CD4-positive, alpha-beta T cell (primary cell): ENCODE measurements at regions not wholly inside any gene's neighbourhood (a gene's known extent, or its start where the extent isn't known, plus 50 kb on each side); places are given as distances from the start of the nearest gene placed in this dataset.

Experiments used
- ATAC-seq: fragments of 200-7000 bp; cut with Tn5 transposase; one replicate; pipeline ENCODE4 v1.10.0; 2022; ENCODE audit warnings: mild to moderate bottlenecking; ENCODE audit not compliant: poor library complexity
- CTCF ChIA-PET: fragments of 350-600 bp; sonication (Branson Sonifier 250); formaldehyde crosslinking; loops from one replicate; lab custom pipeline; 2021; ENCODE audit warnings: antibody characterized with exemption, inconsistent platforms; lab: Charles Lee
- POLR2A ChIA-PET: fragments of 350-600 bp; sonication (Branson Sonifier 250); formaldehyde crosslinking; loops from one replicate; lab custom pipeline; 2021; ENCODE audit warnings: antibody characterized with exemption, inconsistent platforms; lab: Charles Lee
- DNase-seq, 14 experiments: peaks; one replicate each; pipeline ENCODE4 v3.0.0-alpha.2; 2013 to 2020; ENCODE audit warnings: mixed read lengths in 2 of 14
- H3K27ac ChIP-seq, 2 donors: one replicate each; pipeline versions ENCODE4 v1.5.1 to v1.7.0; 2013; ENCODE audit warnings: low read length in 2 of 2, low read depth in 1 of 2, mild to moderate bottlenecking in 1 of 2
- H3K27me3 ChIP-seq, 2 experiments: 1 replicate in 1 of 2; 2 replicates in 1 of 2; pipeline versions ENCODE4 v1.6.1 to v1.7.0; 2013; ENCODE audit warnings: low read length in 2 of 2, control low read depth in 1 of 2, mild to moderate bottlenecking in 1 of 2, moderate library complexity in 1 of 2; ENCODE audit not compliant: insufficient read depth in 2 of 2, control insufficient read depth in 1 of 2
- H3K36me3 ChIP-seq: one replicate; pipeline ENCODE4 v1.6.1; 2013; ENCODE audit warnings: low read length, control low read depth; ENCODE audit not compliant: insufficient read depth
- H3K4me1 ChIP-seq: one replicate; pipeline ENCODE4 v1.6.1; 2013; ENCODE audit warnings: low read length, control low read depth; ENCODE audit not compliant: insufficient read depth
- H3K4me3 ChIP-seq: one replicate; pipeline ENCODE4 v1.5.1; 2013; ENCODE audit warnings: mild to moderate bottlenecking, low read length, moderate library complexity
- H3K9me3 ChIP-seq, 2 experiments: 1 replicate in 1 of 2; 2 replicates in 1 of 2; pipeline versions ENCODE4 v1.6.1 to v1.7.0; 2013; ENCODE audit warnings: low read length in 2 of 2, mild to moderate bottlenecking in 2 of 2, control low read depth in 1 of 2, moderate library complexity in 1 of 2; ENCODE audit not compliant: control insufficient read depth in 1 of 2, insufficient read depth in 1 of 2
- H3K27ac Mint-ChIP-seq: one replicate; pipeline ENCODE4 v1.8.0; 2020; ENCODE audit warnings: mixed read lengths
- H3K27me3 Mint-ChIP-seq: one replicate; pipeline ENCODE4 v1.8.0; 2021; ENCODE audit warnings: mixed read lengths
- H3K36me3 Mint-ChIP-seq: one replicate; pipeline ENCODE4 v1.8.0; 2021; ENCODE audit warnings: low read depth, mixed read lengths
- H3K4me1 Mint-ChIP-seq: one replicate; pipeline ENCODE4 v1.8.0; 2021; ENCODE audit warnings: low read depth, mixed read lengths
- H3K4me3 Mint-ChIP-seq: one replicate; pipeline ENCODE4 v1.8.0; 2020; ENCODE audit warnings: mild to moderate bottlenecking, mixed read lengths
- H3K9me3 Mint-ChIP-seq: one replicate; pipeline ENCODE4 v1.8.0; 2020; ENCODE audit warnings: mixed read lengths
- intact Hi-C, 2 experiments: fragments of 100-400 bp; cut with DNase I in 1 of 2; cut with micrococcal nuclease in 1 of 2; formaldehyde crosslinking; loops; one replicate each; pipeline versions ENCODE4 v1.15.1 to v1.9.0; 2023 to 2025; cut with DNase I, micrococcal nuclease
- TF ChIP-seq, protein P1 (sequence below): fragments of 200-600 bp; IDR thresholded peaks from one replicate; pipeline ENCODE4 v1.8.0; 2022; ENCODE audit warnings: antibody characterized with exemption, mild to moderate bottlenecking

DNA sequence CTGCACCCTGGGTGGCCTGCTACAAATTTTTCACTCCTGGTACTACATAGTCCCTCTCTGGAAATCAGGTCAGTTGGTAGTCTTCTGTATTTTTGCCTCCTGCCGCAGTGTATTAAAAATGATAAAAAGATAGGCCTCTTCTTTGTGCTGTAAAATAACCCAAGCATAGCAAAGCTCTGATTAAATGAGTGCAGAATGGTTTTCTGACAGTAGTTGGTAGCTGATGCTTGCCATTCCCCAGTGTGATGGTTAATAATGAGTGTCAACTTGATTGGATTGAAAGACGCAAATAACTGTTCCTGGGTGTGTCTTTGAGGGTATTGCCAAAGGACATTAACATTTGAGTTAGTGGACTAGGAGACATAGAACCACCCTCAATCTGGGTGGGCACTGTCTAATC, 264.4 kb upstream of the ZNF717 start:
- TF ChIP-seq, protein P1, sequence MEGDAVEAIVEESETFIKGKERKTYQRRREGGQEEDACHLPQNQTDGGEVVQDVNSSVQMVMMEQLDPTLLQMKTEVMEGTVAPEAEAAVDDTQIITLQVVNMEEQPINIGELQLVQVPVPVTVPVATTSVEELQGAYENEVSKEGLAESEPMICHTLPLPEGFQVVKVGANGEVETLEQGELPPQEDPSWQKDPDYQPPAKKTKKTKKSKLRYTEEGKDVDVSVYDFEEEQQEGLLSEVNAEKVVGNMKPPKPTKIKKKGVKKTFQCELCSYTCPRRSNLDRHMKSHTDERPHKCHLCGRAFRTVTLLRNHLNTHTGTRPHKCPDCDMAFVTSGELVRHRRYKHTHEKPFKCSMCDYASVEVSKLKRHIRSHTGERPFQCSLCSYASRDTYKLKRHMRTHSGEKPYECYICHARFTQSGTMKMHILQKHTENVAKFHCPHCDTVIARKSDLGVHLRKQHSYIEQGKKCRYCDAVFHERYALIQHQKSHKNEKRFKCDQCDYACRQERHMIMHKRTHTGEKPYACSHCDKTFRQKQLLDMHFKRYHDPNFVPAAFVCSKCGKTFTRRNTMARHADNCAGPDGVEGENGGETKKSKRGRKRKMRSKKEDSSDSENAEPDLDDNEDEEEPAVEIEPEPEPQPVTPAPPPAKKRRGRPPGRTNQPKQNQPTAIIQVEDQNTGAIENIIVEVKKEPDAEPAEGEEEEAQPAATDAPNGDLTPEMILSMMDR: no peak
- no peak overlapping the region for H3K4me3 Mint-ChIP-seq
- H3K27ac ChIP-seq: no peak overlapping the region
- no peaks in the 10 kb centered on the region for H3K27me3 ChIP-seq
- no peak overlapping the region for H3K27ac Mint-ChIP-seq
- H3K4me3 ChIP-seq: no peak overlapping the region
- peaks cover under 1% of the 10 kb centered on the region for H3K9me3 Mint-ChIP-seq
- no peaks in the 10 kb centered on the region for H3K4me1 Mint-ChIP-seq
- no peak for DNase-seq
- ChIA-PET CTCF (no interaction called here), POLR2A (no interaction called here)
- intact Hi-C loops: no loop called here
- no peak for ATAC-seq
- H3K36me3 Mint-ChIP-seq: no peaks in the 10 kb centered on the region
- no peaks in the 10 kb centered on the region for H3K27me3 Mint-ChIP-seq
- H3K4me1 ChIP-seq: no peaks in the 10 kb centered on the region
- peaks cover 4 to 6% of the 10 kb centered on the region in 2 experiments for H3K9me3 ChIP-seq
- no peaks in the 10 kb centered on the region for H3K36me3 ChIP-seq

DNA sequence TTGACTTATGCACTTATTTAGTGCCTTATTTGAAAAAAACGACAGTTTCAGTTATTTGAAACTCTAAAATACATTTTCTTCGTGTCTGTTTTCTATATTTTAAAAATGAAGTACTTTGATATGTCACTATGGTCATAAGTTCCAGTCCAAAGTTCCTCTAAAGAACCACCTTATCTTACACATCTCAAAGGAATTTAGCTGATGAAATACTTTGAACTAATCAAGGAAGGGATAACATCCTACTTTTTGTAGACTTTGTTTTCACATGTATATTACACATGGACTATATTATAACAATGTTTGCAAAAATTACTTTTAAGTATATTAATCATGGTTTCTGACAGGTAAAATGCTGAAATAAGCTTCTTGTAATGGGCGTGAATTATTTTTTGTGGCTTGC, 265.8 kb upstream of the ZNF717 start:
- intact Hi-C loops: no loop called here
- Mint-ChIP-seq H3K9me3 (peaks cover 2% of the 10 kb centered on the region), H3K36me3 (no peaks in the 10 kb centered on the region), H3K4me3 (no peak overlapping the region), H3K27me3 (no peaks in the 10 kb centered on the region), H3K27ac (no peak overlapping the region), H3K4me1 (no peaks in the 10 kb centered on the region)
- Histone ChIP-seq H3K4me1 (no peaks in the 10 kb centered on the region), H3K9me3 (peaks cover 4 to 8% of the 10 kb centered on the region in 2 experiments), H3K27ac (no peak overlapping the region), H3K27me3 (no peaks in the 10 kb centered on the region), H3K4me3 (no peak overlapping the region), H3K36me3 (no peaks in the 10 kb centered on the region)
- CTCF ChIA-PET: no interaction called here
- ATAC-seq (no peak), DNase-seq (no peak)
- TF ChIP-seq, protein P1: no peak
- POLR2A ChIA-PET: no interaction called here

DNA sequence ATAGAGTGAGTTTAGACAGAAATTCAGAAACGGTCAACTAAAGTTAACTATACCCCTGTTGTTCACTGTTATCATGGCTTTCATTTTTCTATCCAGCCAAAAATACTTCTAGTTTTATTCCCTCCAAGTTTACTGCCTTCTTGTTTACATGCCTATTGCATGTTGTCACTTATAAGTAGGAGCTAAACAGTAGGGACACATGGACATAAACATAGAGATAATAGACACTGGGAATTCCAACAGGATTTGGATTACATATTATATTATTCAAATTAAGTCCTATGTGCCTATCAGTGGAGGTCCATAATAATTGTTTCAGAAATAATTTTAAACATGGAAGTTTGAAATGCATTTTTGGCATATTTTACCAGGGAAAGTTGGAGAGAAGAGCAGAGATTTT, 269.1 kb upstream of the ZNF717 start:
- CTCF ChIA-PET: interaction anchor here (0.8 kb wide), 1 partner anchor 10 kb away, joined by 3 read pairs; no protein-coding TSS in a partner anchor
- no peak for ATAC-seq

More for the DNA sequence above, 269.1 kb upstream of the ZNF717 start:
- intact Hi-C loops: no loop called here
- no peaks in the 10 kb centered on the region for H3K4me1 ChIP-seq
- H3K36me3 ChIP-seq: no peaks in the 10 kb centered on the region
- Mint-ChIP-seq H3K4me1 (no peaks in the 10 kb centered on the region), H3K36me3 (no peaks in the 10 kb centered on the region), H3K27me3 (no peaks in the 10 kb centered on the region), H3K27ac (no peak overlapping the region), H3K9me3 (peaks cover 2% of the 10 kb centered on the region), H3K4me3 (no peak overlapping the region)
- H3K4me3 ChIP-seq: no peak overlapping the region
- DNase-seq: no peak
- TF ChIP-seq, protein P1: no peak
- peaks cover 0 to 8% of the 10 kb centered on the region in 2 experiments for H3K9me3 ChIP-seq
- H3K27ac ChIP-seq: no peak overlapping the region
- no peaks in the 10 kb centered on the region for H3K27me3 ChIP-seq
- POLR2A ChIA-PET: no interaction called here
